Stimulated activated CD4-positive, alpha-beta T cell treated with anti-CD3 and anti-CD28 coated beads, TNF-alpha, amount 100 ng/mL, for 24 hours (primary cell): ENCODE measurements at regions not wholly inside any gene's neighbourhood (a gene's known extent, or its start where the extent isn't known, plus 50 kb on each side); places are given as distances from the start of the nearest gene placed in this dataset.

Experiments
- DNase-seq, 3 experiments: peaks; one replicate each; pipeline ENCODE4 v3.0.0-alpha.2; 2020; ENCODE audit warnings: low read depth in 3 of 3

DNA sequence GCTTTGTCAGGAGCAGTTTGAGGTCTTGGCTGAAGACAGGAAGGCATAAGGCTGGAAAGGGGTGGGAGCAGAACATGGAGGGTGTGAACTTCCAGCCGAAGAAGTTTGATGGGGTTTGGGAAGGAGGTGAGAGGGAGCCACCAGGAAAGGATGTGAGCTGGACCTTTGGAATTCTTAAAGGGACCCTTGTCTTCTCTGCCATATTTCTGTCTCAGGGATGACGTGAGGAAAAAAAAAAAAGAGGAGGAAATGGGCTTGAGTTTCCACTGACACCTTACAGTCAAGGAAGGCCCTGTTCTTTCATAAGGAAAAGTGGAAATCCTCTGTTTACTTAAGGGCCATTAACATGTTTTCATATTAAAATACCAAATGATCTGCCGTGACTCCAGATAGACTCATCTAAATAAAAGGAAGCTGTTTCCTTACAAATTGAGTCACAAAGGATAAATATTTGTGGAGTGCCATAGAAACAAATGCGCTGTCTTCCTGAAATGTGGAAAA is 132.1 kb downstream of the PALM2AKAP2 start:
- DNase-seq: no peak

DNA sequence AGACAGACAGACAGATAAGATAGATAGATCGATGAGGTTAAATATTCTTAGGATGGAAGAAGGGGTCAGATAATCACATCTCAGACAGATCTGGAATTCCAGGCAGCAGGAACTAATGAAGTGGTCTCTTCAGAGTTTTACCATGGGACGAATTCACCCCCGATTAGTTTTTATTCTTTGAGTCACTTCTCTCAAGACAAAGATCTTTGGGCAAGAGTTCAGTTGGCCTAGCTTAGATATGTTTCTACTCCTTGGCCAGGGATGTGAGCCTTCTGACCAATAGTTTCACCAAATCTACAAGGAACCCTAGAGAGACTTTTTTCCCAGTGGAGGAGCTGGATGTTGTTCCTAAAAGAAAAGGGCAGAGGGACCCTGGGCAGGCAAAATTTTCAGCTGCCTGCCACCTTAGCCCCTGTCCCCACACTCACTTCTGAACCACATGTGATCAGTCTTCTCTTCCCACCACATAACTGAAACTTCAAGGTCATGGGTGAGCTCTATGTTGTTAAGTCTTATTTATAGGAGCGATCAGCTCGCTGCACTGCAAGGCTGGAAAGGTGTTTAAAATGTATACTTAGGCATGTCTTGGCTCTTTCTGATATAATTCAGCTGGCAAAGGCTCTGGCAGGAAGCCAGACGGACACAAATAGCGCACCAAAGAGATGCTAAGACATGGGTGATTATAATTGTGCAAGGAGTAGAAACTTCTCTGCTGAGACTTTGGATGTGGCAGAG is 132.9 kb downstream of the PALM2AKAP2 start:
- DNase-seq: no peak

DNA sequence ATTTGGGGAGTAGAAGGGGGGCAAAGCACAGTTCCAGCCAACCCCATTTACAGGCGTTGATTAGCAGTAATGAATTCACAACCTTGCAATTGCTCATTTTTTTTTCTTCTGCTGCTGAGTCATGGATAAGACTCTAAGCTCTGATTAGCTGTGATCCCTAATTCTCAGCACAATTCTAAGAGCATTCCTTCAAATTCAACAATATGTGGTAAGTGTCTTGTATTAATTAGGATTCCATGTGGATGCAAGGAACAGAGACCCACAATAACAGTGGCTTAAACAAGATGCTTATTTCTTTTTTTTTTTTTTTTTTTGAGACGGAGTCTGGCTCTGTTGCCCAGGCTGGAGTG is 133.4 kb downstream of the PALM2AKAP2 start:
- DNase-seq: no peak

DNA sequence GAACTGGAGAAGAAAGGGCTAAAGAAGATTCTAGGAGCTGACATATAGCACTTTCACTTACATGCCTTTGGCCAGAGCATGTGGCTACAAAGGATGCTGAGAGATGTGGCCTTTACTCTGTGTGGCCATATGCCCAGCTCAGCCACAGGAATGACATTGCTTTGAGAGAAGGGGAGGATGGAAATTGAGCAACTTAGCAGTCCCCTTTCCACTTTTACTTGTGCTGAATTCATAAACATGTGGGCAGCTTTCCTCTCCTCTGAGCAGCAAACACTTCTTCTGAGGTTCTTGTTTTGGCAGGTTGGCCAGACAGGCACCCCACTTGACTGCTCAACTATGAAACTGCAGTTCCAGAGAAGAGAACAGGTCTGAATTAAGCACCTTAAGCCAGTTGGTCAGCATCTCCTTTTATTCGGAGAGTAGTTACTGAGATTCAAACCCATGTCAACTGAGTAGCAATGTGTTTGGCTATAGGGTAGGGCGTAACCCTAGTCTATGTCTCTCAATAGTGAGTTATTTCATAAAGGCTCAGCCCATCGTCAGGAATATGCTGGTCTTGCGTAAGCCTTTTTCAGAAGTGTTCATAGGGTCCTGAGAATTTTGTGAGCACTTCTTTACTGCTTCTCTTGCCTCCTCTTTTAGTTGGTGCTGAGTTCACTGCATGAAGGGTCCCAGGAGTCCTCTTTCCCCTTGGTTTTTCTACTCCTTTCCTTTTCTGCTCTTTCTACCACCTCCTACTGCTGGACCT is 134.5 kb downstream of the PALM2AKAP2 start:
- DNase-seq: no peak

DNA sequence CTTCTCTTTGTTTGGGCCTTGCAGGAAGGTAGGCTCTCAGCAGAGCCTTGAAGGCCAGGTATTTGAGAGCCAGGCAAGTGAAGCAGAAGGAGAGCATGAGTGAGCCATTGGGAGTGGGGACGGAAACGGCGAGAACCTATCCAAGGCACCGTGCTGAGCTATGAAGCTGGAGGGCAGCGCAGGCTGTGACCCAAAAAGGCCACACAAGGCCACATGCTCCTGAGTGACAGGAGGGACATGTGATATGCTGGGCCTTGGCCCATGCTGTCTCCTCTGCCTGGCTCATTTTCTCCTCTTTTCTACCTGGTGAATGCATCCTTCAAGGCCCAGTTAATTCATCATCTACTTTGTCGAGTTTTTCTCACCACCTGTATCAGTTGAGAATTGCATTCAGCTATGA is 136.3 kb downstream of the PALM2AKAP2 start:
- no peak for DNase-seq

DNA sequence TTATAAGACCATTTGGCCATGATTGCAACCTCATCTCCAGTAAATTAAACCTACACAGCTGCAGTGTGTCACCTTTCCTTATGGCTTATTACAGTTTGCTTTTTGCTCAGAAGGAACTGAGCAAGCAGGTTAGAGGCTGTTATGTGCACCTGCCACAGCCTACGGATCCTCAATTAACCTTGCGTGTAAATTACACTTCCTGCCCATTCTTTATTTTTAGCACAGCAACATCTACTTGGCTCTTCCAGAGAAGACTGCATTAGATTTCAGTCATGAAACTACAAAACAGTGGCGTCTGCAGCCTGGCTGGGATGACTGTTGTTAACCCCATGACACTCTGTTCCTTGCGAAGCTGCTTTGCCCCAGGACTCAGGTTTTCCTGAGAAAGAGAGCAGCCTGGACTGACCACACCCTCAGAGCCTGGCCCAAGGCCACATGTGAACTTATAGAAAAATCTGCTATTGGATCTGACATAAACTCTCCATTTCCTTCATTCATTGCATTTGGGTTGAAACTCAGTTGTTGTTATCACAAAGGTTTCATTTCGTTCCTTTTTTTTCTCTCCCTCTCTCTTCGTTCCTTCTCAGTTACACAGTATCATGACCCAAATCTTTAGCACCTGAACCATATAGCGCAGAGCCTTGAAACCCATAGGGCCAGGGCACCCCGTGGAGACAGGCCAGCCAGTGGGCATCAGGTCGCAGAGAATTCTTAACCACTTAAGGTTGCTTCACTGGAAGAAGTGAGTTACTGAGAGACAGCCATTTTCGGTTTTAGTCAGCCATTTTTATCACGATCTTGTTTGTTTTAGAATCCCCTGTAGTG is 138.6 kb downstream of the PALM2AKAP2 start:
- peak in 2 of 3 experiments; percentile 11 to 58 for DNase-seq

DNA sequence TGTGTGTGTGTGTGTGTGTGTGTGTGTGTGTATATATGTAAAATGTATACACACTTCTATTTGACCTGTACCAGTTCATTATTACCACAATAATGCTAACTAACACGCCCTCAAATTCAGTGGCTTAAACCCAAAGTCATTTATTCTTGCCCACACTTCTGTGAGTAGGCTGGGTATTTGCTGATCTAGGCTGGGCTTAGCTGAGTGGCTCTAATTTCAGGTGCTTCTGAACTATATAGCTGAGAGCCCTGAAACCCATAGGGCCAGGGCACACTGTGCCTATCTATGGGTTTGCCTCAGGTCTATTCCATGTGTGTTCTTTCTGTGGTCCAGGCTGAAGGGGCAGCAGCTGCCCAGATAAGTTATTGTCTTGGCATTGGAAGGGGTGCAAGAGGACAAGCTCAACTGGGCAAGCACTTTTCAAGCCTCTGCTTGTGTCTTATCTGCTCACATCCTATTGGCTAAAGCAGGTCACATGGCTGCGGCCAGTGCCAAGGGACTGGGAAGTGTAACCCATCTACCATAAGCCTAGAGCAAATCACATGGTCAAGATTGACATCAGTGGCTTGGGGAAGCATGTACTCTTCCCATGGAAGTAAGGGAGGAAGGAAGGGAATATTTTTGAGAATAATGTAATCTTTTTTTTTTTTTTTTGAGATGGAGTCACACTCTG is 139.9 kb downstream of the PALM2AKAP2 start:
- no peak for DNase-seq

DNA sequence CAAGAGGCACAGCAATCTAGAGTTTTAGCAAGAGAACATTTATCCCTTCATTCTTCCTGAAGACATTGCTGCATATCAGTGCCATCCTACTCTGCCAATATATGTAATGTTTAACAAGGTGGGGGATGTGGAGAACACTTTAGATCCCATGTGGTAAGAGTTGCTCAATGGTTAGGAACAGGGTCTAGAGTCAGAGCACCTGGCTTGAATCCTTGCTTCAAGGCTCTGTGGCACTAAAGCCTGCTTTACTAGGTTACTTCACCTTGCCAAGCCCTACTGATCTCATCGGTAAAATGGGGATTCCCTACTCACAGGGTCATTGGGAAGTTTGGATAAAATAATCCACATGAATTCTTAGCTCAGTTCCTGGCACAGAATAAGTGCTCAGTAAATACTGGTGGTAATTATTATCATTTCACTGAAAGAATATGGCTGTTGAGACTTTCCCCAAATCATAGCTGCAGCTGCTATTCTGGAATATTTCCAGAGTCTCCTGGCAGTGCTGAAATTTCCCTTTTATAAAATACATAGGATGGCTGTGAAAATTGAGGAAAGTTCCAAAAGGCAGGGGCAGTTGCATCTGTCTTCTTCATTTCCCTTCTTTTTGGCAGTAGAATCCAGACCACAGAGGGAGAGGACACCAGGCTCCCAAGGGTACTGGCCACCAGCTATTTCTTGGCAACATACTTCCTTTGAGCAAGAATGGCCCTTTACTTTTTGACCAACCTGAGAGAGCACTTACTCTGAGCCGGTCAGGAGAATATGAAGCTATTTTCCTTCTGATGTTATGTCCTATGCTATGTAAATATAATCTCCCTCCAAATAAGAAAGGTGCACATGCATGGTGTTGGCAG is 142.8 kb downstream of the PALM2AKAP2 start:
- no peak for DNase-seq

DNA sequence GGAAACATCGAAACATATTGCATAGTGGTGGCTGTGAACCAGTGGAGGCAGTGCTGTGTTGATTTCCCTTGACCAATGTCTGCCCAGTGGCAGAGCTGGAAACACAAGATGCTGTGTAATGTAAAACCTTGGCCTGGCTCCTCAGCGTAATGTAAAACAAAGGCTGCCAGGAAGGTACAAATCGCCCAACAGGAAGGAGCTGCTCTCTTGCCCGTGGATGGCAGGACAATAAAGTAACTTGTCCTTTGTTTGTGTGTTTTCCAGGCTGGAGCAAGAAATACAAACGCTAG is 143.4 kb downstream of the PALM2AKAP2 start:
- no peak for DNase-seq

DNA sequence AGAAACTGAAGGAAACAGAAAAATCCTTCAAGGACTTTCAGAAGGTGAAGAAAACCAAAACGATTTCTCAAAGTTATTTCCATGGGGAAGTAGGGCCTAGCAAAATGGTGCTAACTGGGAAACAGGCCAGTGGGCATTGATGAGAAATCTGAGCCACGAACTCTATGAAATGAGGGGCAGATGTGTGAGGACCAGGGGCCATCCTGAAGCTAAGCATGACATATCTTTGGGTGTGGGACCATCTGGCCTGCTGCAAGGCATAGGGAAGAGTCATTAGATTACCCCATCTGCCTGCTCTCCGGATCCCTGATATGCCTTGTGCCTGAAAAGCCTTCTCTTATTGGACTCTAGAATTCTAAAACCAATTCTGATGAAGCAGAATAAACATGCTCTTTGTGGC is 143.8 kb downstream of the PALM2AKAP2 start:
- no peak for DNase-seq

DNA sequence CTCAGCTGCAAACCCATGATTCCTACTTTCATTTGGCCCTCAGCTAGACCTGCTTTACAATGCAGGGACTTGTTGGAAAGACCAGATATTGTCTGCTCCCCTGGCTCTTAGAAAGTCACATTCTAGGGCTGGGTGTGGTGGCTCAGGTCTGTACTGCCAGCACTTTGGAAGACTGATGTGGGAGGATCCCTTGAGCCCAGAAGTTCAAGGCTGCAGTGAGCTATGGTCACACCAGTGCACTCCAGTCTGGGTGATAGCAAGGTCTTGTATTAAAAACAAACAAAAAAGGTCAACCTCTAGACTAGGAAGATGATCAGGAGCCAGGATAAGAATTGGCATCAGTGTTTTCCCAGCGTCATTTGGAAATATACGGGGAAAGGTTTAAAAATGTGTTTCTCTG is 145.8 kb downstream of the PALM2AKAP2 start:
- no peak for DNase-seq

DNA sequence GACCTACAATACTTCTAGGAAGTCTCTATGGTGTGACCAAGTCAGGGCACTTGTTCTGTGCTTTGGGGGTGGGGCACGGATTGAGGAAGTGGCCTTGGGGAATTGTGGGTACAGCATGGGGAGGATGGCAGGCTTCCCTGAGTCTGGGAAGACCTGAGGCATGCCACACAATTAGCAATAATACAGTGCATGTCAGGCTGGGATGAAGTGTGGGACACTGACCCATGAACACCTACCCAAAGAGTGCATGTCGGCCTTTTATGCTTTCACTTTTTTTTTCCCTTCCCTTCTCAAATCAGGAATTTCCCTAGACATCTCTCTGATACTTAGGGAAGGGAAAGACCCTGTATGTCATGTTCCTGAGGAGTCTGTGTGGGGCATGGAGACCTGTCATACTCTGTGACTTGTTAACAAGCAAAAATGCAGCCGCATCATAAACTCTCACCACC is 146.4 kb downstream of the PALM2AKAP2 start:
- no peak for DNase-seq

DNA sequence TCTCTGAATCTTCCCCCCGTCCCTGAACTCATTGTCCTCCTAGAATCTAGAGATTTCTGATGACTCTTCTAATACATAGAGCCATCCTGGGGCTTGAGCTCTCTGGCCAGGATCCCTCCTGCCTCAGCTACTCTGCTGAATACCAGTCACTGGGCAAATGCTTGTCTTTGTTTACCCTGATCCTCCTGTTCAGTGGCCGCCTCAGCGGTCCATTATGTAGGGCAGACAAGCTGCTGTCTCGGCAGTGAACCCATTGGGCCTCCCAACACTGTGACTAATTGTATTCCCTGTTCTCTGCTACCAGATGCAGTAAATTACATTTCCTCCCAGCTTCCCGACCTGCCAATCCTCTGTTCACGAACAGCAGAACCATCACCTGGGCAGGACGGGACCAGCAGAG is 151.6 kb downstream of the PALM2AKAP2 start:
- DNase-seq: no peak

DNA sequence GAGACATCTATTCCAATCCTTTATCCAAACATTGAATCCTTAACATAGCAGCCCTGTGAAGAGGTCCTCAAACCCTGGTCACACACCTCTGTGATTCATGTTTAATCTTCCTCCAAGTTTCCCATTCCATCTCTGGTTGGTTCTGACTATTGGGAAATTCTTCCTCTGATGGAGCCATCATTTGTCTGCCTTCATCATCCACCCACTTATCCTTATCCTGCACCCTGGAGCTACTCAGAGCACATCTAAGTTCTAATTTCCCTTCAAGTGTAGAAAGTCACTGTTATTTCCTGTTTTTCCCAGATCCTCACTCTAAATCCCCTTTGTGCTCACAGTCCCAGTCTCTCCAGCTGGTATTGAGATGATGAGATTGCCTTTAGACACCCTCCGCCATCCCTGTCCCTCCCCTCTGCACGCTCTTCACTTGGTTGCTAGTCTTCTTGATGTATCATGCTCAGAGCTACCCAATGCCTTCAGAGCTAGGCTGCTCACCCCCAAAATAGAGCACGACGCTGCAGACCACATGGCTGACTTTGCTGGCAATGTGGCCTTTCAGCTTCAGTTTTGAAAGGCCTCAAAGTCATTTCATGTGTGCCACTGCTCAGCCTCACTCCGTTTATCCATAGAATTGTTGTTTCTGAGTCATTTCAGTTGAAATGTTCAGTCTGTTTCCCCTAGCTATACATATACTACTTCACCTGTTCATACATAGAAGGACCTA is 154.3 kb downstream of the PALM2AKAP2 start:
- DNase-seq: peak in 1 of 3 experiments; percentile 18

DNA sequence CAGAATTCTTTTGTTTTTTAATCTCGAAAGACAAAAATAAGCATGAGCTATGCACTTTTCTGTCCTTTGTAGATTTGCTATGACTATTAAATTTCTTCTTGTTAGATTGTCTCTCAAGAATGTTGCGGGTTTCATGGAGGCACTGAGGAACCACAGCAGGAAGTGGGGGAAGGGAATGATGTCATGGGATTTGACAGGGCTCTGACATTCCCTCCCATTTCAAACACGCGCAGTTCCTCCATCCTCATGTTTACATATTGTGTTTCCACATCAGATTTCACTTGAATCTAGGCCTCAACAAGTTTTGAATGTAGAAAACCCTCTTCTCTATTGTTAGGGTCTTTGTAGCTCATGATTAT is 154.8 kb downstream of the PALM2AKAP2 start:
- DNase-seq: no peak

DNA sequence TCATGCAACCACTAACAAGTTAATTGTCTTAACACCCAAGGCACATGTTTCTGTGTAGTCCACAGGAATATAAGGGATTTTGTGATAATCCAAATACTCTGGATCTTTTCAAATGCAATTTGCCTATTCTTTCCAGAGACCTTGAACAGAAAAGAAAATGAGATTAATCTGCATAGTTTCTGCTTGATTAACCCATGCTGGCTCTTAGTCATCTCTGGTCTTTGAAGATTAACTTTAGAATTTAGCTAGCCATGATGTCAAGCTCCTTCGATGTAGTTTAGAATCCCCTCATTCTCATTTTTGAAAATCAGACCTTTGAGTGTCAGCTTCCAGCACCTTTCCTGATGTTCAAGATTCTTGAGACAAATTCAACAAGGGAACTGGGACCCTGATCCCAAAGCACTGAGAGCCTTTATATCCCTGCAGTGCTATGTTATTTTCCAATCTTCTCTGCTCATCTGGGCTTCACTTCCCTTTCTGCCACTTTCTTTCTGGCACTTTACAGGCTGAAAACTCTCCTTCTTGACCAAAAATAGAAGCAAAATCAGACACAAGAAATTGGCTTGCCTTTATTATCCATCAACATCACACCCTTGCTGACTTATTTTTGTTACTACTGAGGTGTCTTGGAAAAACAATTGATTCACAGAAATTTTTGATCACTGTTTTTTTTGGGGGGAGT is 155.5 kb downstream of the PALM2AKAP2 start:
- DNase-seq: no peak

DNA sequence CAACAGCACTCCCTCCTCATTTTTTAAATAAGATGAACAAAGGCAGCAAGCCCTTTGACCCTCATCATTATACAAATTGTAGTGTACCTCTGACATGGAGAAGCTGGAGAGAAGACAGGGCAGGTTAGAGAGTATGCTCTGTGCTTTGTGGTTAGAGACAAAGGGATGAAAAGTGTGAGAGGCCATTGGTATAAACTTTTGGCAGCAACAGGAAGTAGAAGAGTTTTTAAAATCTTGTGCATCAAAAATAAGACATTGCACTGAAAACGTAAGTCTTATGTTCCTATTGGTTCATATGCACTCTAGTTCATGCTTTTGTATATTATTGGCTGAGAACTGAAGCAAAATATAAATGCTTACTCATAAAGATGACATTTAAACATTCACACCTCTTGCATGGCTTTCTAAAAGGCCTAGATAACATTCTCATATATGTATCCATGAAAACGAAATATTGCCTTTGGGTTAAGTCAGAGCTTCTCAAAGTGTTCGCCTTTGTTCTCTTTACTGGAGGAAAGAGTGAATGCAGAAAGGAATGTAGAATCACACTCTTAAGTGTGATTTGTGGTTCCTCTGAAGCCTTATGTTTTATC is 158.0 kb downstream of the PALM2AKAP2 start:
- DNase-seq: no peak

DNA sequence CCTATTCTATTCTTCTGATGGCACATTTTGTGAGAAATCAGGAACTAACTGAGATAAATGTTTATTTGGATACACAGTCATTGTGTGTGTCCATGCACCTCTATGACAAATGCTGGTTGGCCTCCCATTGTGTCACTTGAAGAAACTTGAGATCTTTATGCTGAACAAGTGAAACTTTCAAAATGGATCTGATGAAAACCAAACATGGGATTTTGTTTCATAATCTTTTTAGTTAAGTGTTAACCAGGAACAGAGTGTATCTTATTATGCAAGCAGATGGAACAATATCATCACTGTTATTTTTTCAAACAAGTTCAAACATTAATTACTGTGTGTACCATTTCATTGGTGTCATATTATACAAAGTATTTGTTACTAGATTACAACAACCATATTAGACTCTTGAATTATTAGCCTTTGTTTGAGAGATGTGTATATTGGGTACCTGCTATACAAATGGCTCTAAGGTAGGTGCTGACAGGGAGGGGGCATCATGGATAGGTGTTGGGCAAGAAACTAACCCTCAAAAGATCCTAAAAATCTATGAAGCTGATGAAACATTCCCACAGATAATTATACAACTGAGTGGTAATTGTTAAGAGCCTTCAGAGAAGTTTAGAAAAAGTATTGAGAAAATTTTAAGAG is 159.8 kb downstream of the PALM2AKAP2 start:
- DNase-seq: no peak

DNA sequence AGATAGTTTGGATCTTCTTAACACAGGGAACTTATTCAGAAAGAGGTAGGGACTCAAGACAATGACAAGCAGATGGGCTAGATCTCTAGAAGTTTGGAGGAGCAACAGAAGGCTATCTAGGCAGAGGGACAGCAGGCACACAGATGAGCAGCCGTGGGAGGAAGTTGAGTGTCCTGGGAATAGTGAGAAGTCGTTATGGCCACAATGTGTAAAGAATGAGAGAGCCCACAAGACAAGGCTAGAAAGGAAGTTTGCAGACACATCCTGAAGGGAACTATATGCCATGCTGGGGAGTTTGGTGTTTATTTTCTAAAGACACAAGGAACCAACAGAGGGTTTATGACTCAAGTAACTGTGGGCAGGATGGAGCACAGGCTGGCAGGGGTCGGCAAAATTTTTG is 160.6 kb downstream of the PALM2AKAP2 start:
- no peak for DNase-seq
